Endodermal cell (in vitro differentiated cells): ENCODE measurements at regions not wholly inside any gene's neighbourhood (a gene's known extent, or its start where the extent isn't known, plus 50 kb on each side); places are given as distances from the start of the nearest gene placed in this dataset.

Experiments used
- DNase-seq: peaks from one replicate; pipeline ENCODE4 v3.0.0-alpha.2; 2017
- H3K27ac ChIP-seq: 2 replicates; pipeline ENCODE4 v1.5.1; 2013; ENCODE audit warnings: mild to moderate bottlenecking, low read depth, low read length, moderate library complexity
- H3K27me3 ChIP-seq: 2 replicates; pipeline ENCODE4 v1.6.1; 2013; ENCODE audit warnings: mild to moderate bottlenecking, low read length, moderate library complexity; ENCODE audit not compliant: insufficient read depth, control insufficient read depth, poor library complexity, severe bottlenecking
- H3K36me3 ChIP-seq: 2 replicates; pipeline ENCODE4 v1.7.0; 2013; ENCODE audit warnings: mild to moderate bottlenecking, low read length, moderate library complexity; ENCODE audit not compliant: control insufficient read depth, insufficient read depth
- H3K4me1 ChIP-seq: one replicate; pipeline ENCODE4 v1.7.0; 2013; ENCODE audit warnings: low read length; ENCODE audit not compliant: control insufficient read depth, insufficient read depth
- H3K4me3 ChIP-seq: 2 replicates; pipeline ENCODE4 v1.5.1; 2013; ENCODE audit warnings: mild to moderate bottlenecking, low read length, moderate library complexity
- H3K9ac ChIP-seq: 2 replicates; pipeline ENCODE4 v1.6.1; 2013; ENCODE audit warnings: mild to moderate bottlenecking, low read length, moderate library complexity; ENCODE audit not compliant: poor library complexity, severe bottlenecking; ENCODE audit errors: extremely low read depth
- H3K9me3 ChIP-seq: 2 replicates; pipeline ENCODE4 v1.6.1; 2013; ENCODE audit warnings: mild to moderate bottlenecking, low read length, moderate library complexity; ENCODE audit not compliant: control insufficient read depth
- H3K27ac Mint-ChIP-seq: 2 replicates; pipeline ENCODE4 v1.8.0; 2020; ENCODE audit warnings: mixed read lengths
- H3K27me3 Mint-ChIP-seq: 2 replicates; pipeline ENCODE4 v1.8.0; 2021; ENCODE audit warnings: mild to moderate bottlenecking, mixed read lengths; ENCODE audit not compliant: insufficient read depth
- H3K36me3 Mint-ChIP-seq: 2 replicates; pipeline ENCODE4 v1.8.0; 2020; ENCODE audit warnings: low read depth, mixed read lengths
- H3K4me1 Mint-ChIP-seq: 2 replicates; pipeline ENCODE4 v1.8.0; 2020; ENCODE audit warnings: mixed read lengths
- H3K4me3 Mint-ChIP-seq: 2 replicates; pipeline ENCODE4 v1.8.0; 2020; ENCODE audit warnings: mild to moderate bottlenecking, moderate library complexity, mixed read lengths
- H3K9me3 Mint-ChIP-seq: 2 replicates; pipeline ENCODE4 v1.8.0; 2020; ENCODE audit warnings: mild to moderate bottlenecking, mixed read lengths
- WGBS, 2 experiments: methylation state at CpG; one replicate each; pipeline versions ENCODE4 v1.1.5 to v1.1.7; 2013; ENCODE audit warnings: missing lambda C conversion rate in 2 of 2, mixed read lengths in 1 of 2; ENCODE audit not compliant: insufficient coverage in 1 of 2, insufficient read length in 1 of 2; 5-methylcytosine and 5-hydroxymethylcytosine counted together
- TF ChIP-seq, protein P1 (sequence below): fragments of 200-600 bp; sonication (generic); conservative IDR thresholded peaks from 2 replicates; pipeline ENCODE4 v1.5.0; 2021; ENCODE audit warnings: antibody characterized with exemption, mild to moderate bottlenecking

DNA sequence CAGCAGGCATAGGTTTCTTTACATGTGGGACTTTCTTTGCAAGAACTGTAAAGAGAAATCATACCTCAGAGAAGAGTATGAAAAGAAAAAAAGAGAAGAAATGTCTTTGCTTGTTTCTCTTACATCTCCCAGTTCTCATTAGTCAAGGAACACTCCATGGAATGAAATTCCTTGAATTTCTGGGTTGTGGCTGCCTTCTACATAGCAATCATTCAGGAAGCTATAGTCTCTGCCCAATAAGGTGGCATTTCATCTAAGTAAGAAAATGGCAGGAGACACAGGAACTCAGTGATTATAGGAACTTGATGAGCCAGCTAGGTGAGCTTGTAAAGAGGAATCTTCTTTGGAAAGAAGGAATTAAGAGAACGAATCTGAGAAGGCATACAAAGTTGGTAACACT is 197.0 kb upstream of the FKBP1C start:
- Mint-ChIP-seq H3K9me3 (peaks cover 1% of the 10 kb centered on the region), H3K27ac (no peak overlapping the region)
- no peak overlapping the region for H3K9ac ChIP-seq

DNA sequence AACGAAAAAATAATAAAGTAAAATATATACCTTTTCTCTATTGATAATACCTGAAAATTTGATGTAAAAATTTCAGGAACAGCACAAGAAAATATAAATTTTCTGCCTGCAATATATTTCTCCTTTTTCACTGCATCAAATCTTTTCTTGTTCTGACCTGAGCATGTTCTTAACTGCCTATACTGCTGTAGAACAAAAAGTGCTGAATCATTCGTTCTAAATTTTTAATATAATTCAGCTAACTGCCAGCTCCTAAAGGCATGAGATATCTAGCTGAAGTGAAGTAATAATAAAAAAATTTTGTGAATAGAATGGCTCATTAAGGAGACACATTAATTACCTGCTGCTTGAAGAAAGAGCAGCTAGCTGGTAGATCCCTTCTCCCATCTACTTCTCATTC is 188.6 kb upstream of the FKBP1C start:
- Mint-ChIP-seq H3K4me3 (no peak overlapping the region), H3K27me3 (no peaks in the 10 kb centered on the region), H3K9me3 (no peaks in the 10 kb centered on the region), H3K27ac (no peak overlapping the region), H3K36me3 (no peaks in the 10 kb centered on the region), H3K4me1 (peaks cover 3% of the 10 kb centered on the region)
- H3K27ac ChIP-seq: no peak overlapping the region
- no peak overlapping the region for H3K9ac ChIP-seq
- H3K9me3 ChIP-seq: no peaks in the 10 kb centered on the region
- H3K4me3 ChIP-seq: no peak overlapping the region
- WGBS, 2 experiments: 91% methylated on average over 1 of the region's 2 CpGs; no CpG with 5 or more reads in 1 of the 2 experiments
- no peaks in the 10 kb centered on the region for H3K36me3 ChIP-seq
- DNase-seq: no peak
- no peaks in the 10 kb centered on the region for H3K4me1 ChIP-seq
- H3K27me3 ChIP-seq: no peaks in the 10 kb centered on the region
- TF ChIP-seq, protein P1, sequence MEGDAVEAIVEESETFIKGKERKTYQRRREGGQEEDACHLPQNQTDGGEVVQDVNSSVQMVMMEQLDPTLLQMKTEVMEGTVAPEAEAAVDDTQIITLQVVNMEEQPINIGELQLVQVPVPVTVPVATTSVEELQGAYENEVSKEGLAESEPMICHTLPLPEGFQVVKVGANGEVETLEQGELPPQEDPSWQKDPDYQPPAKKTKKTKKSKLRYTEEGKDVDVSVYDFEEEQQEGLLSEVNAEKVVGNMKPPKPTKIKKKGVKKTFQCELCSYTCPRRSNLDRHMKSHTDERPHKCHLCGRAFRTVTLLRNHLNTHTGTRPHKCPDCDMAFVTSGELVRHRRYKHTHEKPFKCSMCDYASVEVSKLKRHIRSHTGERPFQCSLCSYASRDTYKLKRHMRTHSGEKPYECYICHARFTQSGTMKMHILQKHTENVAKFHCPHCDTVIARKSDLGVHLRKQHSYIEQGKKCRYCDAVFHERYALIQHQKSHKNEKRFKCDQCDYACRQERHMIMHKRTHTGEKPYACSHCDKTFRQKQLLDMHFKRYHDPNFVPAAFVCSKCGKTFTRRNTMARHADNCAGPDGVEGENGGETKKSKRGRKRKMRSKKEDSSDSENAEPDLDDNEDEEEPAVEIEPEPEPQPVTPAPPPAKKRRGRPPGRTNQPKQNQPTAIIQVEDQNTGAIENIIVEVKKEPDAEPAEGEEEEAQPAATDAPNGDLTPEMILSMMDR: no peak

More for the DNA sequence above, 197.0 kb upstream of the FKBP1C start:
- no peaks in the 10 kb centered on the region for H3K4me1 ChIP-seq
- no peaks in the 10 kb centered on the region for H3K9me3 ChIP-seq
- no peaks in the 10 kb centered on the region for H3K36me3 Mint-ChIP-seq
- no peak for DNase-seq
- no peak overlapping the region for H3K4me3 ChIP-seq
- H3K27me3 ChIP-seq: no peaks in the 10 kb centered on the region
- no peaks in the 10 kb centered on the region for H3K27me3 Mint-ChIP-seq
- WGBS, 2 experiments: 88% methylated on average over 1 of the region's 1 CpG; no CpG with 5 or more reads in 1 of the 2 experiments
- H3K4me1 Mint-ChIP-seq: peaks cover 17% of the 10 kb centered on the region
- H3K27ac ChIP-seq: no peak overlapping the region
- H3K4me3 Mint-ChIP-seq: no peak overlapping the region
- no peaks in the 10 kb centered on the region for H3K36me3 ChIP-seq
- TF ChIP-seq, protein P1: no peak

DNA sequence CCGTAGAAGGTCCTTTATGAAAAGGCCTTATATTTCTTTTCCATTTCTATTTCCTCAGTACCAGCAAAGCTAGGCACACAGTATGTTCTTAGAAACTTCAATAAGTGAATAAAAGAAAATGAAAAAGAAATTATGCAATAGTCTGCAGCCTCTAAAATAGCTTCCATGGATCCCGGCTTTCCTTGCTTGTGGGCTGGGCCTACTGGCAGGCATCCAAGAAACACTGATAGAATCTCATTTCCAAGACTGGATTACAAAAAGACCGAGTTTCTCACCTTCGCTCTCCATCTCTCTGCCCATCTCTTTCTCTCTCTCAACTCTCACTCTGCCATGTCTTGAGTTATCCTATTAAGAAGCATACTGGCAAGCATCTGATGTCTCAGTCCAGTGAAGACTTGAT is 187.5 kb upstream of the FKBP1C start:
- no peak overlapping the region for H3K27ac ChIP-seq
- no peaks in the 10 kb centered on the region for H3K9me3 ChIP-seq
- TF ChIP-seq, protein P1: no peak
- Mint-ChIP-seq H3K27ac (no peak overlapping the region), H3K4me1 (peaks cover 3% of the 10 kb centered on the region), H3K9me3 (no peaks in the 10 kb centered on the region), H3K27me3 (no peaks in the 10 kb centered on the region), H3K36me3 (no peaks in the 10 kb centered on the region), H3K4me3 (no peak overlapping the region)
- H3K36me3 ChIP-seq: no peaks in the 10 kb centered on the region
- no peak overlapping the region for H3K4me3 ChIP-seq
- no peaks in the 10 kb centered on the region for H3K4me1 ChIP-seq
- no peak for DNase-seq
- no peaks in the 10 kb centered on the region for H3K27me3 ChIP-seq
- no peak overlapping the region for H3K9ac ChIP-seq
- 89 to 100% methylated on average over 3 to 4 of the region's 4 CpGs for WGBS, 2 experiments
